Panc1 (cell line): ENCODE measurements at regions not wholly inside any gene's neighbourhood (a gene's known extent, or its start where the extent isn't known, plus 50 kb on each side); places are given as distances from the start of the nearest gene placed in this dataset.
A peak's percentile ranks its signal among the peaks of the same experiment; 100 is the strongest.

Source experiments
- ATAC-seq: fragments of 200-7000 bp; cut with Tn5 transposase; 2 replicates; pipeline ENCODE4 v1.9.1; 2020; ENCODE audit warnings: mild to moderate bottlenecking, moderate library complexity
- BruUV-seq: library from RNA; stranded (reverse); fragments of 400-500 nt; replicated peaks from 2 replicates; lab custom pipeline; 2021; lab: Mats Ljungman, UMichigan
- CTCF ChIA-PET: fragments of 300-600 bp; sonication (Branson Sonifier 250); formaldehyde crosslinking; loops from one replicate; lab custom pipeline; 2022; ENCODE audit warnings: antibody characterized with exemption; lab: Charles Lee
- POLR2A ChIA-PET: fragments of 300-600 bp; sonication (Branson Sonifier 250); formaldehyde crosslinking; loops from one replicate; lab custom pipeline; 2022; ENCODE audit warnings: antibody characterized with exemption; lab: Charles Lee
- DNase-seq: peaks from one replicate; pipeline ENCODE4 v3.0.0-alpha.2; 2010; ENCODE audit warnings: low read depth, low spot score
- H3K27ac ChIP-seq: 2 replicates; pipeline ENCODE4 v1.5.1; 2011; ENCODE audit warnings: mild to moderate bottlenecking, low read length, inconsistent platforms
- H3K27me3 ChIP-seq: fragments of 200-500 bp; sonication (Bioruptor generic); 2 replicates; pipeline ENCODE4 v1.6.0; 2014; ENCODE audit warnings: low read length, inconsistent platforms; ENCODE audit not compliant: control insufficient read depth, insufficient read depth
- H3K36me3 ChIP-seq: fragments of 200-500 bp; sonication (Bioruptor generic); 2 replicates; pipeline ENCODE4 v1.5.1; 2014; ENCODE audit warnings: inconsistent platforms, mild to moderate bottlenecking, low read length, moderate library complexity; ENCODE audit not compliant: control insufficient read depth, insufficient read depth
- H3K4me1 ChIP-seq: 2 replicates; pipeline ENCODE4 v1.5.1; 2011; ENCODE audit warnings: inconsistent platforms, mild to moderate bottlenecking, low read length, moderate library complexity; ENCODE audit not compliant: control insufficient read depth, insufficient read depth
- H3K4me3 ChIP-seq, 2 experiments: 2 replicates each; pipeline ENCODE4 v1.5.1; 2011 to 2012; ENCODE audit warnings: low read depth in 2 of 2, low read length in 2 of 2, mild to moderate bottlenecking in 2 of 2, inconsistent platforms in 1 of 2, moderate library complexity in 1 of 2
- H3K9me3 ChIP-seq: fragments of 200-500 bp; sonication (Bioruptor generic); 2 replicates; pipeline ENCODE4 v1.5.1; 2014; ENCODE audit warnings: low read depth, mild to moderate bottlenecking, inconsistent platforms, low read length, moderate library complexity; ENCODE audit not compliant: control insufficient read depth, insufficient read depth
- POLR2AphosphoS5 ChIP-seq: IDR thresholded peaks from 2 replicates; pipeline ENCODE4 v1.6.1; 2012; ENCODE audit warnings: mild to moderate bottlenecking, low read depth, low read length, moderate library complexity
- SIN3A ChIP-seq: IDR thresholded peaks from 2 replicates; pipeline ENCODE4 v1.6.1; 2012; ENCODE audit warnings: low read depth, mild to moderate bottlenecking, low read length, moderate library complexity, borderline replicate concordance; ENCODE audit not compliant: insufficient read depth
- TCF7L2 ChIP-seq: IDR thresholded peaks from 2 replicates; pipeline ENCODE4 v1.6.1; 2011; ENCODE audit warnings: mild to moderate bottlenecking, low read depth, low read length, inconsistent platforms
- in situ Hi-C: cut with HindIII; loops from 2 replicates; pipeline ENCODE4 v1.10.0; 2016; ENCODE audit warnings: low sequenced_read_pairs, low pct_unique_long_range_greater_than_20kb
- intact Hi-C: fragments of 100-400 bp; cut with micrococcal nuclease; formaldehyde crosslinking; loops from one replicate; pipeline ENCODE4 v1.10.0; 2022; ENCODE audit not compliant: unreplicated experiment
- TF ChIP-seq, protein P1 (sequence below): fragments of 450-650 bp; IDR thresholded peaks from 2 replicates; pipeline ENCODE4 v1.5.1; 2017; ENCODE audit warnings: mild to moderate bottlenecking
- TF ChIP-seq, protein P2 (sequence below), 2 experiments: IDR thresholded peaks; 2 replicates each; pipeline ENCODE4 v1.6.1; 2011 to 2012; ENCODE audit warnings: low read depth in 2 of 2, control low read depth in 1 of 2, low read length in 1 of 2, mild to moderate bottlenecking in 1 of 2, moderate library complexity in 1 of 2; ENCODE audit not compliant: insufficient read depth in 1 of 2

DNA sequence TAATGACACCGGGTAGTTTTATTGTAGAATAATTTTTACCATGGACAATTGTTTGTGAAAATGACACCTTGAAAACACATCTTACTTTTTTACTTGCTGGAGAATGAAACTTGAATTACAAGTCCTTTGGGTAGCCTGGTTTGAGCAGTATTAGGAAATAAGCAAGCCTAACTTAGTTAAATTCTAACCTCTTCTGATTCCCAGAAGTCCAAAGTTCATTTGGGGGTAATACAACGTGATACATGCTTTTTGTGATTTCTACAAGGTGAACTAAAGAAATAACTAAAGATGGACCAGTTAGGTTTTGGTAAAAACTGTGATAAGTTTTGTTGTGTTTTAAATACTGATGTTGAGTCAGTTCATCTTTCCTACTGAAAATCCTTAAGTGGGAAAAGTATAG, 135.4 kb upstream of the DMRT1 start:
- no peak overlapping the region; a peak in 2 of 4 replicates for H3K4me3 ChIP-seq
- no peaks in the 10 kb centered on the region for H3K9me3 ChIP-seq
- TF ChIP-seq POLR2AphosphoS5: no peak
- no peak for TF ChIP-seq SIN3A
- ChIA-PET POLR2A (no interaction called here), CTCF (no interaction called here)
- no peaks in the 10 kb centered on the region for H3K4me1 ChIP-seq
- no peaks in the 10 kb centered on the region for H3K36me3 ChIP-seq
- in situ Hi-C loops: no loop called here
- no TSS peak for BruUV-seq
- no peaks in the 10 kb centered on the region for H3K27me3 ChIP-seq
- no peak for DNase-seq
- intact Hi-C loops: no loop called here
- H3K27ac ChIP-seq: no peak overlapping the region
- ATAC-seq: no peak

DNA sequence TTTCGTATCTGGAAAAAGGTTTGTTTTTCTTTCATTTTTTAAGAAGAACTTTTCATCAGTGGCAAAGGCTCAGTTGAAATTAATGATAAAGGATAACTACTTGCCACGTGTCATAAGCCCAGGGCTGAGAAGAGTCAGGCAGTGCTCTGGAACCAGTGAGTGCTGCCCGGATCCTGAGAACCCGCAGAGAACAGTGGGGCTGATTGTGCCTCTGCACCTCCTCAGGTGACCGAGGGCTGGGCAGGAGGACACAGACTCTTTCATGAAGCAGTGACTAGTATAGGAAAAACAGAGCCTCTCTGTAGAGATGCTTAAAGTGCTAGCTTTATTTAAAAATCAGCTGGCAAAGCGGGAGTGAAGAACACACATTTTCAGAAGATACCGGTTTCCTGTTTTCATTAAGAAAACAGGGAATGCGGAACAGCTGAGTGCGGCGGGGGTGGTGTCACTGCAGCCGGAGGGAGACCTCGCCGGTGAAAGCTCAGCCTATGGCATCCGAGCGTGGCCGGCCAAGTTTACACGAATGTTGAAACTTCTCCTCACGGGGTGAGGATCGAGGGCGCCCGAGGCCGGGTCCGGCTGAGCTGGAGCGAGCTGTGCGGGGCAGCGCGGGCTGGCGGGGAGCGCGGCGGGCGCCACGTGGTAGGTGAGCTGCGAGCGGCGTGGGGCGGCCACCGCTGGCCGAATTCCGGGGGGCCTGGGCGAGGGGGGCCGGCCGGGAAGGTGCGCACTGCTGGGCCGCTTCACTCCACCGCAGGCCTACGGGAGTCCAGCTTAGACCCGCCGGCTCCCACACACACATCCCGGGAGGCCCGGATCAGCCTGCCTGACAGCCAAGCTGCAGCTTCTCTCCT, 134.7 kb upstream of the DMRT1 start:
- POLR2A ChIA-PET: no interaction called here
- no peaks in the 10 kb centered on the region for H3K36me3 ChIP-seq
- intact Hi-C loops: no loop called here

More for the DNA sequence above, 134.7 kb upstream of the DMRT1 start:
- Histone ChIP-seq H3K27me3 (no peaks in the 10 kb centered on the region), H3K9me3 (no peaks in the 10 kb centered on the region), H3K4me1 (no peaks in the 10 kb centered on the region), H3K27ac (no peak overlapping the region), H3K4me3 (peak overlapping the region; percentile 15 to 37; a peak in 3 of 4 replicates)
- no TSS peak for BruUV-seq
- ATAC-seq (peak; percentile 66), DNase-seq (no peak)
- TF ChIP-seq POLR2AphosphoS5: no peak
- TF ChIP-seq, protein P1, sequence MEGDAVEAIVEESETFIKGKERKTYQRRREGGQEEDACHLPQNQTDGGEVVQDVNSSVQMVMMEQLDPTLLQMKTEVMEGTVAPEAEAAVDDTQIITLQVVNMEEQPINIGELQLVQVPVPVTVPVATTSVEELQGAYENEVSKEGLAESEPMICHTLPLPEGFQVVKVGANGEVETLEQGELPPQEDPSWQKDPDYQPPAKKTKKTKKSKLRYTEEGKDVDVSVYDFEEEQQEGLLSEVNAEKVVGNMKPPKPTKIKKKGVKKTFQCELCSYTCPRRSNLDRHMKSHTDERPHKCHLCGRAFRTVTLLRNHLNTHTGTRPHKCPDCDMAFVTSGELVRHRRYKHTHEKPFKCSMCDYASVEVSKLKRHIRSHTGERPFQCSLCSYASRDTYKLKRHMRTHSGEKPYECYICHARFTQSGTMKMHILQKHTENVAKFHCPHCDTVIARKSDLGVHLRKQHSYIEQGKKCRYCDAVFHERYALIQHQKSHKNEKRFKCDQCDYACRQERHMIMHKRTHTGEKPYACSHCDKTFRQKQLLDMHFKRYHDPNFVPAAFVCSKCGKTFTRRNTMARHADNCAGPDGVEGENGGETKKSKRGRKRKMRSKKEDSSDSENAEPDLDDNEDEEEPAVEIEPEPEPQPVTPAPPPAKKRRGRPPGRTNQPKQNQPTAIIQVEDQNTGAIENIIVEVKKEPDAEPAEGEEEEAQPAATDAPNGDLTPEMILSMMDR: no peak
- TF ChIP-seq TCF7L2: no peak
- TF ChIP-seq SIN3A: no peak
- TF ChIP-seq, protein P2, sequence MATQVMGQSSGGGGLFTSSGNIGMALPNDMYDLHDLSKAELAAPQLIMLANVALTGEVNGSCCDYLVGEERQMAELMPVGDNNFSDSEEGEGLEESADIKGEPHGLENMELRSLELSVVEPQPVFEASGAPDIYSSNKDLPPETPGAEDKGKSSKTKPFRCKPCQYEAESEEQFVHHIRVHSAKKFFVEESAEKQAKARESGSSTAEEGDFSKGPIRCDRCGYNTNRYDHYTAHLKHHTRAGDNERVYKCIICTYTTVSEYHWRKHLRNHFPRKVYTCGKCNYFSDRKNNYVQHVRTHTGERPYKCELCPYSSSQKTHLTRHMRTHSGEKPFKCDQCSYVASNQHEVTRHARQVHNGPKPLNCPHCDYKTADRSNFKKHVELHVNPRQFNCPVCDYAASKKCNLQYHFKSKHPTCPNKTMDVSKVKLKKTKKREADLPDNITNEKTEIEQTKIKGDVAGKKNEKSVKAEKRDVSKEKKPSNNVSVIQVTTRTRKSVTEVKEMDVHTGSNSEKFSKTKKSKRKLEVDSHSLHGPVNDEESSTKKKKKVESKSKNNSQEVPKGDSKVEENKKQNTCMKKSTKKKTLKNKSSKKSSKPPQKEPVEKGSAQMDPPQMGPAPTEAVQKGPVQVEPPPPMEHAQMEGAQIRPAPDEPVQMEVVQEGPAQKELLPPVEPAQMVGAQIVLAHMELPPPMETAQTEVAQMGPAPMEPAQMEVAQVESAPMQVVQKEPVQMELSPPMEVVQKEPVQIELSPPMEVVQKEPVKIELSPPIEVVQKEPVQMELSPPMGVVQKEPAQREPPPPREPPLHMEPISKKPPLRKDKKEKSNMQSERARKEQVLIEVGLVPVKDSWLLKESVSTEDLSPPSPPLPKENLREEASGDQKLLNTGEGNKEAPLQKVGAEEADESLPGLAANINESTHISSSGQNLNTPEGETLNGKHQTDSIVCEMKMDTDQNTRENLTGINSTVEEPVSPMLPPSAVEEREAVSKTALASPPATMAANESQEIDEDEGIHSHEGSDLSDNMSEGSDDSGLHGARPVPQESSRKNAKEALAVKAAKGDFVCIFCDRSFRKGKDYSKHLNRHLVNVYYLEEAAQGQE (IDR thresholded peaks at IDR 0.05; ENCODE audit: insufficient read depth in 1 of 2, low read depth in 2 of 2, low read length in 1 of 2): no peak
- in situ Hi-C loops: no loop called here
- CTCF ChIA-PET: no interaction called here
